NCI-H774 (cell line): ENCODE measurements at regions not wholly inside any gene's neighbourhood (a gene's known extent, or its start where the extent isn't known, plus 50 kb on each side); places are given as distances from the start of the nearest gene placed in this dataset.
"Not testable (repeated sequence)": the region's sequence is repeated elsewhere in the genome, so short reads cannot be mapped to it uniquely, and the experiment has no call there.

Experiments
- DNase-seq: peaks from one replicate; lab custom pipeline; 2025; lab: John Stamatoyannopoulos, UW

- DNase-seq = no peak
These were observed 161.8 kb upstream of the LDB2 start for GRCh38 chr4:17060230-17060629.

DNA sequence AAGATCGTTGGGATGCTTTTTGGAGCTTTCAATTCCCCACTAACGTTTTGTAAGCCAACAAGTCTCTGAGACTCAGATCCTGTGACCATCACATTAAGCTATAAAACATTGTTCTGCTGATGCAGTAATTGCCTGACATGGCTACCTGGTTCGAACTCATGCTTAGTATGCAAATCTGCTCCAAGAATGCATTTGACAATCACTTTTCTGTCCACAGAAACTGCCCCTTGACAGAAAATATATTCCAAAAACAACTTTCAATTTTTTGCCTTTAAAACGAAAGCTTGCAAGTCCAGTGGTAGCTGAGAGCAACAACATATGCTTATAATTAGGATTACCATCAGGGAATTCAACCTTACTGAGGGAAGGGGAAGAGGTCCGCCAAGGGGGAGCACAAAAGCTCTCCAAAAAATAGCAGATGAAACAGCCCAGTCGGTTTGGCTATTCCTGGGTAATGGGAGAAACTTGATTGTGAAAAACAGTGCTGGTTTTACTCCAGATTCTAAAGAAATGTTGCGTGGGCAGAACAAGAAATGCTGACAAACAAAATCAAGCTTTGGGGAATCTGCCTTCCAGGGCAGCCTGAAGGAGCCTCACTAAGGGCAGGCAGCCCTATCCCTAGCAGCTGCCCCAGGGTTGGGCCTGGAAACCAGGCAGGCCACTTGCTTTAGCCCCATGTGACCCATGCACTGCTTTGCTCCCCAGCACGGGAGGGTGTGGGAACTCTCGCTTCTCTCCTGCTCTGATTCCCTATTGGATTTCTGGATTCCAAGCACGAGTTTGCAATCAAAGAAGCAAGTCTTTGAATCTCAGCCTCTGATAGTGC, 160.7 kb upstream of the LDB2 start:
- no peak for DNase-seq

DNA sequence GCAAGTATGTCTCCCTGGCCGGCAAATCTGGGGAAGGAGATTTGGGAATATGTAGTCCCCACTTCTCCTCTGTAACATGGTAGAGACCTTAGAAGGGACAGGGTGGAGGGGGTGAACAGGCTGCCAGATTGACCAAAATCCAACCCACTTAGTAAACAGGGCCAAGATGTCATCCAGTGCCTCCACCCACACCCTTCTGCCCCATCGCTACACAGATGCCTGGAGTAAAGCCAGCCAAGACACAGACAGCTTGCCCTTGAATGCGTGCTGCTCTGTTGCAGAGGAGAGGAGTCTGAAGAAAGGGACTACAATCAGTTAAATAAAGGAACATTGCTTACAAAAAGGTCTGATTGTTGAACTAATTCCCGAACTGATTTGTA, 160.1 kb upstream of the LDB2 start:
- no peak for DNase-seq

- no peak for DNase-seq
These were observed 158.6 kb upstream of the LDB2 start for GRCh38 chr4:17057035-17057434.

DNA sequence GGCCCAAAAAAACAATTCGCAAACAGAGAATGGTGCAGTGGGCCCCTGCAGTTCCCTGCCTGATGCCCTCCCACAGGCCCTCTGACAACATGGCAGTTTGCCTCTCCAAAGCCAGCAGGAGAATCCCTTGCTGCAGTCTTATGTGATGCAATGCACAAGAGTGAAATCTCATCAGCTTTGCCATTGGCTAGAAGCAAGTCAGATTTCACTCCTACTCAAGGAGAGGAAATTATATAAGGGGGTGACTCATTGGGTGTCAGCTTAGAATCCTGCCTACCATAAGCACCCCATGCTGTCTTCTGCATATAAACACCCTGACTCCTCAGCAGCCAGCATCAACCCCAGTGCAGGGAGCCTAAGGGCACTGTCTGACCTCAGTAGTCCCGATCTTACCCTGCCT, 157.3 kb upstream of the LDB2 start:
- no peak for DNase-seq

GRCh38 chr4:17045866-17046265, 147.4 kb upstream of the LDB2 start:
- DNase-seq = no peak

DNA sequence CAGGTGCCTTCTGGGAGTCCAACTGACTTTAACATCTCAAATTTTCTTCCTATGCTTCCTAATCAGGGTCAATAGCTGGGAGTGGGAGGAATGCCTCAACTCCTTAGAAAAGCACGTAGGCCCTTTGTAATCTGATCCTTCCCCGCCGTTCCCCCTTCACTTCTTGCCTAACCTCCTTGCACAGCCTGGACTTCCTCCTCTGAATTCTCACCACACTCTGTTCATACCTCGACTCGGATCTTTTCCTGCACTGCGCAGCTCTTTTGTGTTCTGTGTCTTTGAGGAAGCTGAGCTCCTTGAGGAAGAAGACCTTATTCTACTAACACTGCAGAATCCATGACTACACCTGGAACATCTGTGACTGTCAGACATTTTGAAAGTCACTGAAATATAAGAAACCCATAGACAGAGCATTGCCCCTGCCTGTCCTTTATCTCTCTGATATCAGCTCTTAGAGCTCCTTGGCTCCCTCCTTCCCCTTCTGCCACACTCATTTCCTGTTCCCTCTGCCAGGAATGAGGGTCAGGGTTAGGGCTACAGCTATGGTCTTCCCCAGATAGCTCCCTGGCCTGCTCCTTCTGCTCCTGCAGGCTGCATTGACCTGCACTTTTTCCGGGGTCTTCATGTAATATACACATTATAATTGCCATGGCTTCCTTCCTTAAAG, 140.2 kb upstream of the LDB2 start:
- no peak for DNase-seq

- no peak for DNase-seq
These were observed 135.3 kb upstream of the LDB2 start for GRCh38 chr4:17033768-17034181.

GRCh38 chr4:17033025-17033767, 134.8 kb upstream of the LDB2 start:
- no peak for DNase-seq

- DNase-seq = no peak
These were observed 132.1 kb upstream of the LDB2 start for GRCh38 chr4:17030543-17030942.

DNA sequence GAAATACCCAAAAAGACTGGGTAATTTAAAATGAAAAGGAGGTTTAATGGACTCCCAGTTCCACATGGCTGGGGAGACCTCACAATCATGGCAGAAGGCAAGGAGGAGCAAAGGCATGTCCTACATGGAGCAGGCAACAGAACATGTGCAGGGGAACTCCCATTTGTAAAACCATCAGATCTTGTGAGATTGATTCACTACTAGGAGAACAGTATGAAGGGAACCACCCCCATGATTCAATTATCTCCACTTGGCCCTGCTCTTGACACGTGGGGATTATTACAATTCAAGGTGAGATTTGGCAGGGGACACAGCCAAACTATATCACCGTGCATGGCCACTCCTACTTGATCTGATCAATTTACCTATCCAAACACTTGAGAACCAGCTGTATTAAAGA, 131.5 kb upstream of the LDB2 start:
- no peak for DNase-seq

GRCh38 chr4:17029432-17029831, 131.0 kb upstream of the LDB2 start:
- DNase-seq = no peak

DNA sequence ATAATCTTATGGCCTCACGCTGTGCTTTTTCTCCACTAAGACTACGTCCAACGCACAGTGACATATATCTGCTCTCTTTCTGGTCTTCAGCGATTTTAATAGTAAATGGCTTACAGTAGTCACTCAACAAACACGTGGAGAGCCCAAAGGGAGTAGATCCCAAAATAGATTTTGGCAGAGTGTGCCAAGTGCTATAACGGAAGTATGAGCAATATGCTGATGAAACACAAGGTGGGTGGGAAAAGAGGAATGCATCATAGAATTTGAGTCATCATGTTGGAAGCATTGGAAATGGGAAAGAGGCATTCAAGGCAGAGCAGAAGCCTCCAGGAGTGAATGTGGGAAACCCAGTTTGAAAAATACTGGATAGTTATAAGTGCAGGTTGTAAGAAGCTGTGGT, 129.1 kb upstream of the LDB2 start:
- no peak for DNase-seq

- DNase-seq = no peak
These were observed 126.0 kb upstream of the LDB2 start for GRCh38 chr4:17024425-17024824.

DNA sequence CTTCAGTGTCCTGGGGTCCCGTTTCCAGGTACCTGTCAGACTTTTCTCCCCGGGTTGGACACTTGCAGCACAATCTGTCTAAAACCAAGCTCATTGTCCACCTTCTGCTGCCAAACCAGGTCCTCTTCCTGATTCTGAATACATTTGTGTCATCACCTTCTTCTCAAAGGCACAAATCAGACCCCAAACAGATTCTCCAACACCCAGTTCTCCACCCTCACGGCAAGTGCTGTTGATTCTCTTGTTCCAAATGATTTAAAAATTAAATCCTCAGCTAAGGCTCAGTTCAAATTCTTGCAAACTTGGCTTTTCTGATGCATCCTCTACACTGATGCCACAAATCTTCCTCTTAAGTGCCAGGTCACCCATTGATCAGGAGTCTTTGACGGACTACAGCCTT, 122.5 kb upstream of the LDB2 start:
- DNase-seq = no peak

DNA sequence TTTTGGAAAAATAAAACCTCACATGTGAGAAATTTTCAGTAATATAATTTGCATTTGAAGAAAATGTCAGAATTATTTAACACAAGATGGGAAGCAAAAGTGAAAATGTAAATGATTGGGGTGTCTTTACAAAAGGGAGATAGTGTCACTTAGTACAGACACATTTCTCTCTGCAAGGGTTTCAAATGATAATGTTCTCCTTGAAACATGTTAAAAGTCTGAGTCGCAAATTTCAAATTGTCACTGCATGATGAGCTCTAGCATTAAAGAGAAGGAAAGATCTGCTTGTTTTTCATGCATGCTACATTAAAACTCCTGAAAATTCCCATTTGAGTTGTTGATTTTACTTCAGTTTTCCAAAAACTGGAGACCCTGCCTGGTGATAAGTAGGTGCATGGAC, 122.0 kb upstream of the LDB2 start:
- DNase-seq = no peak

DNA sequence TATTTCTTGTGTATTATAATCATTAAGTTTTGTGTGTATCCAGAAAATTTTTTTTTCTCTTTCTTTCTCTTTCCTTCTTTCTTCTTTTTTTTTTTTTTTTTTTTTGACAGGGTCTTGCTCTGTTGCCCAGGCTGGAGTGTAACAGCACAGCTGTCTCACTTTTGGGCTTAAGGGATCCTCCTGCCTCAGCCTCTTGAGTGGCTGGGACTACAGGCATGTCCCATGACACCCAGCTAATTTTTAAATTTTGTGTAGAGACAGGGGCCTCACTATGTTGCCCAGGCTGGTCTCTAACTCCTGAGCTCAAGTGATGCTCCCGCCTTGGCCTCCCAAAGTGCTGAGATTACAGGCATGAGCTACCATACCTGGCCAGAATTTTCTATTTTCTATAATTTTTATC, 120.2 kb upstream of the LDB2 start:
- DNase-seq = not testable (repeated sequence)

- no peak for DNase-seq
These were observed 119.6 kb upstream of the LDB2 start for GRCh38 chr4:17018013-17018412.

GRCh38 chr4:17013382-17014006, 115.0 kb upstream of the LDB2 start:
- DNase-seq = no peak

DNA sequence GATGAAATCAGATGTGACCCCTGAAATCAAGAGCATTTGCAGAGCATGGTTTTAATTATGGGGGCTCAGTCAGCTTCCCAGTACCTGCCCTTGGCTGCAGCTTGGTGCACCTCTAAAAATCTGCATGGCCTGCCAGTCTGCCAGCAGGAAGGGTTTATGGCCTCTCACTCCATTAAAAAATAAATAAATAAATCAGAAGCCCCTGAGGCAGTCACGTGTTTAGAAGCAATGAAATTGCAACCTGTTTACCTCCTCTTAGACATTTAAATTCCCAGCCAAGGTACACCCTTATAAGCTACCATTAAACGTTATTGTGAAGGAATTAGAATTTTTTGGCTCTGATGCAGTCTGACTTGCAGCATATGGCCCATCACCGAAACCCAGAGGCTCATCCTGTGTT, 114.0 kb upstream of the LDB2 start:
- DNase-seq = no peak

GRCh38 chr4:17010426-17011087, 112.1 kb upstream of the LDB2 start:
- DNase-seq = no peak

DNA sequence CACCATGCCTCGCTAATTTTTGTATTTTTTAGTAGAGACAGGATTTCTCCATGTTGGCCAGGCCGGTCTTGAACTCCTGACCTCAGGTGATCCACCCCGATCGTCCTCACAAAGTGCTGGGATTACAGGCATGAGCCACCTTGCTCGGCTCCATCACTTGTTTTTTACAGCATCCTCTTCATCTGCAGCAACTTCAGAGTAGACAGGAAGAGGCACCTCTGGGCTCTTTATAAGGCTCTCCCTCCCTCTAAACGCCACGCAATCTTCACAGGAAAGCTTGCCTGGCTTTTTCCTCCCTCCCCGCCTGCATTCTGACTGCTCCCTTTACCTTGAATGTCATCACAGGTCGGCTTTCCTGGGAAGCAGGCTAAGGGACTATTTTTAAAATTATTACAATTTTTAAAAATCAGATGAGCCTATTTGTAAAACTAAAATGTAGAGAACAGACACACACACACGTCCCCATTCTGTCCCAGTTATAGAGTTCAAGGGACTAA, 111.5 kb upstream of the LDB2 start:
- no peak for DNase-seq
